Ishikawa (cell line): ENCODE measurements at regions not wholly inside any gene's neighbourhood (a gene's known extent, or its start where the extent isn't known, plus 50 kb on each side); places are given as distances from the start of the nearest gene placed in this dataset.

Experiments used
- CEBPB ChIP-seq: IDR thresholded peaks from 2 replicates; pipeline ENCODE4 v1.6.1; 2012
- CREB1 ChIP-seq: IDR thresholded peaks from 2 replicates; pipeline ENCODE4 v1.6.1; 2012; ENCODE audit warnings: low read depth
- EGR1 ChIP-seq: IDR thresholded peaks from 2 replicates; pipeline ENCODE4 v1.6.1; 2012
- EP300 ChIP-seq: IDR thresholded peaks from 2 replicates; pipeline ENCODE4 v1.6.1; 2012; ENCODE audit warnings: borderline replicate concordance
- FOXM1 ChIP-seq: IDR thresholded peaks from 2 replicates; pipeline ENCODE4 v1.6.1; 2012; ENCODE audit warnings: low read depth, borderline replicate concordance
- NFIC ChIP-seq: IDR thresholded peaks from 2 replicates; pipeline ENCODE4 v1.6.1; 2012
- RAD21 ChIP-seq: IDR thresholded peaks from 2 replicates; pipeline ENCODE4 v1.6.1; 2012; ENCODE audit warnings: low read depth
- TAF1 ChIP-seq: IDR thresholded peaks from 2 replicates; pipeline ENCODE4 v1.6.1; 2012; ENCODE audit warnings: low read depth, mild to moderate bottlenecking
- TCF12 ChIP-seq: IDR thresholded peaks from 2 replicates; pipeline ENCODE4 v1.6.1; 2012; ENCODE audit warnings: low read depth
- TEAD4 ChIP-seq: IDR thresholded peaks from 2 replicates; pipeline ENCODE4 v1.6.1; 2012
- YY1 ChIP-seq: IDR thresholded peaks from 2 replicates; pipeline ENCODE4 v1.6.1; 2012; ENCODE audit warnings: low read depth
- ZBTB7A ChIP-seq: IDR thresholded peaks from 2 replicates; pipeline ENCODE4 v1.6.1; 2012; ENCODE audit warnings: low read depth
- TF ChIP-seq, protein P1 (sequence below): IDR thresholded peaks from 2 replicates; pipeline ENCODE4 v1.6.1; 2012
- TF ChIP-seq, protein P2 (sequence below): IDR thresholded peaks from 2 replicates; pipeline ENCODE4 v1.6.1; 2012
- TF ChIP-seq, protein P3 (sequence below): IDR thresholded peaks from 2 replicates; pipeline ENCODE4 v1.6.1; 2012; ENCODE audit warnings: low read depth, mild to moderate bottlenecking

DNA sequence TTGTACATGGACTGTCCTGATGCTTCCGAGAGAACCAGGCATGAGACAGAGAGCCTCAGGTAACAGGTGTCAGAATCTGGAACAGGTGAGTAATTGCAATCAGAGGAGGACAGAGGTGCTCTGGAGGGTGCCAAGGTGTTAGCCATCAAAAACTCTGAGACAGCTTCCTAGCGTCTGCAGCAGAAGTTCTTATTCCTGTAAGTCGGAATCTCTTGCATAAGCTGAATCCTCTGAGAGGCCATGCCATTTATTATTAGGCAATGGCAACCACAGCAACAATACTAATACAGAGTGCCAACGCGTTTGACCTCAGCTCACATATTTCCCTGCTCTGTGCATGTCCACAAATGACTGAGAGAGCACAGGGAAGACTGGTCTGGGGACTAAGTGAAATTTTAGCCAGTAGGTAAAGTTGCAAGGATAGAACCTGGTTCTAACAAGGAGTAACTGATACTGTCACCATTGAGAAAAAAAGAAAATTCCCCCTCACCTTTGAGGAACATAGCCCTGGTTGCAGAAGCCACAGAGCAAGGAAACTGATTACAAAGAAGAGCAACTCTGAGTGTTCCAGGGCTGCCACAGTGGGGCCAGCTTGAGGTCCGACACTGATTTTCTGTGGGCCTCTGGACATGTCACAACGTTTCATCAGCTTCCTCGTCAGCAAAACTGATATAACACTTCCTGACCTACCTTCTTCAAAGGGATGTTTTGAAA is 55.1 kb upstream of the ACSL3 start:
- TF ChIP-seq EP300, result no peak
- TF ChIP-seq RAD21, result no peak
- no peak for TF ChIP-seq TCF12
- no peak for TF ChIP-seq EGR1
- no peak for TF ChIP-seq TAF1
- TF ChIP-seq FOXM1, result no peak
- TF ChIP-seq CREB1, result no peak
- no peak for TF ChIP-seq NFIC
- no peak for TF ChIP-seq ZBTB7A
- TF ChIP-seq, protein P1, sequence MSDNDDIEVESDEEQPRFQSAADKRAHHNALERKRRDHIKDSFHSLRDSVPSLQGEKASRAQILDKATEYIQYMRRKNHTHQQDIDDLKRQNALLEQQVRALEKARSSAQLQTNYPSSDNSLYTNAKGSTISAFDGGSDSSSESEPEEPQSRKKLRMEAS, result no peak
- no peak for TF ChIP-seq TEAD4

DNA sequence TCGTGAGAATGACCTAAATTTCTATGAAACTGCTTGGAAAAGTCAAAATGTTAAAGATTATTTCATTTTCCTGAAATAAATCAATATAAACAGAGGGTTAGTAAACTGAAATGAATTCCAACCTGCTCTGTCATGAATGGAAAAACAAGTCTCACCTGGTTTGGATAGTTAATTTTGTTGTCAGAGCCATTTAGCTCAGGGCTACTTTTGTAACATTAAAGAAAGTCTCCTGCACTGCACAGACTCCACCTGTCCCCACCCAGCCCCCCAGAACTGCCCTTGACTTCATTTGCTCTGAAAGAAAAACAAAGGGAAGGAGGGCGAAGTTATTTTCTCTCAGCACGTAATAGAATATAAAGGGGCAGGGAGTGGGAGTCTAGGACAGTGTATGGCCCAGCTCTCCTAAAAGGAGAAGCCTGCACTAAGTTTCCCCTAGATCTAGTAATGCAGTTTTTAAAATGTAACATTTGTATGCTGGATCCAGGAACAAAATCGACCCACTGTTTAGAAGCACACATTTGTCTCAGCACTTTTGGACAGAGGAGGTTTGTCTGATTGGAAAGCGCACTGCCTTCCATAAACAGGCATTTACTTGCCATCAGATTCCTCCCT is 54.2 kb upstream of the ACSL3 start:
- no peak for TF ChIP-seq EP300
- no peak for TF ChIP-seq CEBPB
- no peak for TF ChIP-seq RAD21
- no peak for TF ChIP-seq CREB1
- TF ChIP-seq, protein P1, result no peak
- TF ChIP-seq, protein P2, sequence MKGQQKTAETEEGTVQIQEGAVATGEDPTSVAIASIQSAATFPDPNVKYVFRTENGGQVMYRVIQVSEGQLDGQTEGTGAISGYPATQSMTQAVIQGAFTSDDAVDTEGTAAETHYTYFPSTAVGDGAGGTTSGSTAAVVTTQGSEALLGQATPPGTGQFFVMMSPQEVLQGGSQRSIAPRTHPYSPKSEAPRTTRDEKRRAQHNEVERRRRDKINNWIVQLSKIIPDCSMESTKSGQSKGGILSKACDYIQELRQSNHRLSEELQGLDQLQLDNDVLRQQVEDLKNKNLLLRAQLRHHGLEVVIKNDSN, result no peak
- TF ChIP-seq TCF12, result no peak
- TF ChIP-seq FOXM1, result no peak
- no peak for TF ChIP-seq NFIC
- no peak for TF ChIP-seq TEAD4
- TF ChIP-seq YY1, result no peak
- TF ChIP-seq, protein P3, sequence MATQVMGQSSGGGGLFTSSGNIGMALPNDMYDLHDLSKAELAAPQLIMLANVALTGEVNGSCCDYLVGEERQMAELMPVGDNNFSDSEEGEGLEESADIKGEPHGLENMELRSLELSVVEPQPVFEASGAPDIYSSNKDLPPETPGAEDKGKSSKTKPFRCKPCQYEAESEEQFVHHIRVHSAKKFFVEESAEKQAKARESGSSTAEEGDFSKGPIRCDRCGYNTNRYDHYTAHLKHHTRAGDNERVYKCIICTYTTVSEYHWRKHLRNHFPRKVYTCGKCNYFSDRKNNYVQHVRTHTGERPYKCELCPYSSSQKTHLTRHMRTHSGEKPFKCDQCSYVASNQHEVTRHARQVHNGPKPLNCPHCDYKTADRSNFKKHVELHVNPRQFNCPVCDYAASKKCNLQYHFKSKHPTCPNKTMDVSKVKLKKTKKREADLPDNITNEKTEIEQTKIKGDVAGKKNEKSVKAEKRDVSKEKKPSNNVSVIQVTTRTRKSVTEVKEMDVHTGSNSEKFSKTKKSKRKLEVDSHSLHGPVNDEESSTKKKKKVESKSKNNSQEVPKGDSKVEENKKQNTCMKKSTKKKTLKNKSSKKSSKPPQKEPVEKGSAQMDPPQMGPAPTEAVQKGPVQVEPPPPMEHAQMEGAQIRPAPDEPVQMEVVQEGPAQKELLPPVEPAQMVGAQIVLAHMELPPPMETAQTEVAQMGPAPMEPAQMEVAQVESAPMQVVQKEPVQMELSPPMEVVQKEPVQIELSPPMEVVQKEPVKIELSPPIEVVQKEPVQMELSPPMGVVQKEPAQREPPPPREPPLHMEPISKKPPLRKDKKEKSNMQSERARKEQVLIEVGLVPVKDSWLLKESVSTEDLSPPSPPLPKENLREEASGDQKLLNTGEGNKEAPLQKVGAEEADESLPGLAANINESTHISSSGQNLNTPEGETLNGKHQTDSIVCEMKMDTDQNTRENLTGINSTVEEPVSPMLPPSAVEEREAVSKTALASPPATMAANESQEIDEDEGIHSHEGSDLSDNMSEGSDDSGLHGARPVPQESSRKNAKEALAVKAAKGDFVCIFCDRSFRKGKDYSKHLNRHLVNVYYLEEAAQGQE, result no peak
- TF ChIP-seq TAF1, result no peak
- TF ChIP-seq EGR1, result no peak
- TF ChIP-seq ZBTB7A, result no peak

DNA sequence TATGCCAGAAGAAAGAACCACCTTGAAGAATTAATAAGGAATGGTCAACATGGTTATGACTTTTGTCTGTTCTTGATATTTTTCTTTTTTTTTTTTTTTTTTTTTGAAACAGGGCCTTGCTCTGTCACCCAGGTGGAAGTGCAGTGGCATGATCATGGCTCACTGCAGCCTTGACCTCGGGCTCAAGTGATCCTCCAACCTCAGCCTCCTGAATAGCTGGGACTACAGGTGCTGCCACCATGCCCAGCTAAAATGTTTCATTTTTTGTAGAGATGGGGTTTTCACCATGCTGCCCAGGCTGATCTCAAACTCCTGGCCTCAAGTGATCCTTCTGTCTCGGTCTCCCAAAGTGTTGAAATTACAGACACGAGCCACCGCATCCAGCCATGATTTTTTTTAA is 53.4 kb upstream of the ACSL3 start:
- TF ChIP-seq, protein P2, result no peak
- TF ChIP-seq EP300 (no peak), TCF12 (no peak), FOXM1 (no peak), ZBTB7A (no peak), EGR1 (no peak)
- TF ChIP-seq, protein P3, result no peak

DNA sequence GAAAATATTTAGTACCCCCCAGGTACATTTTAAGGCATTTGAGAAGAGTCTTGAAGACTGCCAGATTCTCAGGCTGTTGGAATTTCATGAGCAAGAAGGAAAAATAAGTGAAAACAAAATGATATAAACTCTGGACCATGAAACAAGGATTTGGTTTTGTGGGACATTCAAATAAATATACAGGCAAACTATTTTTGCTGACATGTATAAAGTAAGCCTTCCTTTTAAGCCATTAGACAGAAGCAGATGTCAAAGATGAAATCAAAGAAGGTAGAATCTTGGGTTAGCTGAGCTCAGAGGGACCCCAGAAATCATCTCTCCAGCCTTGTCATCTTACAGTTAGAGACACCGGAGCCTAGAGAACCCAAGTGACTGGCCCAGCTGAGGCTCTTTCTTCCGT is 51.3 kb upstream of the ACSL3 start:
- no peak for TF ChIP-seq EGR1
- TF ChIP-seq CEBPB, result no peak
- no peak for TF ChIP-seq ZBTB7A
- no peak for TF ChIP-seq TCF12
- TF ChIP-seq TEAD4, result no peak

DNA sequence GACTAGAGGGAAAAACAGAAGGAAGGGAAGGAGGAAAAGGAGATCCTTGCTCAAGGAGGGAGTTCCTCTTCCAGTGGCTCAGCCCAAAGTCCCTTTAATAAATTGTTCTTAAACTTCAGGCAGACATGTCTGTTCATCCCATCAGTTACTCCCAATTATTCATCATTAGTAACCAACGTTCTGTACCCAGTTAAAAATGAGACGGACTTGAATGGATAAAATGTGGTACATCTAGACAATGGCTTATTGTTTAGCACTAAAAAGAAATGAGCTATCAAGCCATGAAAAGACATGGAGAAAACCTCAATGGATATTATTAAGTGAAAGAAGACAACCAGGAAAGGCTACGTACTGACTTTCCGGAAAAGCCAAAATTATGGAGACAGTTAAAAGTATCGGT is 50.8 kb upstream of the ACSL3 start:
- TF ChIP-seq, protein P1, result no peak
- TF ChIP-seq ZBTB7A, result no peak
- no peak for TF ChIP-seq EGR1
- no peak for TF ChIP-seq NFIC
- TF ChIP-seq TEAD4, result no peak
- no peak for TF ChIP-seq RAD21
- TF ChIP-seq CREB1, result no peak
